Body of pancreas (tissue), 4 donors: ENCODE measurements at regions not wholly inside any gene's neighbourhood (a gene's known extent, or its start where the extent isn't known, plus 50 kb on each side); places are given as distances from the start of the nearest gene placed in this dataset.

Experiments used
- CTCF ChIP-seq, 7 experiments: fragments of 450-650 bp in 4 of 7; fragments of 200-600 bp in 3 of 7; sonication (generic) in 3 of 7; IDR thresholded peaks; one replicate each; pipeline ENCODE4 v1.5.1; 2016 to 2019; ENCODE audit warnings: antibody characterized with exemption in 7 of 7
- POLR2A ChIP-seq, 3 donors: fragments of 450-650 bp; IDR thresholded peaks; one replicate each; pipeline ENCODE4 v1.6.1; 2016; ENCODE audit warnings: antibody characterized with exemption in 3 of 3, mild to moderate bottlenecking in 2 of 3

GRCh38 chr10:33799944-33800323 lies 465.5 kb upstream of the NRP1 start:
- no peak for TF ChIP-seq CTCF (IDR thresholded peaks at IDR 0.05)
- TF ChIP-seq POLR2A (IDR thresholded peaks at IDR 0.05) = no peak
